Keratinocyte (primary cell): ENCODE measurements at regions not wholly inside any gene's neighbourhood (a gene's known extent, or its start where the extent isn't known, plus 50 kb on each side); places are given as distances from the start of the nearest gene placed in this dataset.

ENCODE experiments used
- CTCF ChIP-seq, 3 experiments: IDR thresholded peaks in 1 of 3; conservative IDR thresholded peaks in 1 of 3; optimal IDR thresholded peaks in 1 of 3; 2 replicates in 2 of 3; 3 replicates in 1 of 3; pipeline versions ENCODE3 to v1.5.1; 2011; ENCODE audit warnings: low read length in 3 of 3, mild to moderate bottlenecking in 3 of 3, moderate library complexity in 2 of 3, control low read depth in 1 of 3, inconsistent platforms in 1 of 3; ENCODE audit not compliant: insufficient read depth in 2 of 3; ENCODE audit errors: extremely low read depth in 1 of 3
- EZH2 ChIP-seq: IDR thresholded peaks from one replicate; pipeline ENCODE4 v1.6.1; 2012; ENCODE audit warnings: inconsistent platforms, mild to moderate bottlenecking, low read length, moderate library complexity

GRCh38 chr12:38507839-38508238 is 191.3 kb downstream of the ALG10B start:
- TF ChIP-seq CTCF (optimal IDR thresholded peaks at IDR 0.05 in 1 of 3, IDR thresholded peaks at IDR 0.05 in 1 of 3, conservative IDR thresholded peaks at IDR 0.05 in 1 of 3; ENCODE audit: extremely low read depth in 1 of 3, insufficient read depth in 2 of 3, low read length in 3 of 3) (no peak), EZH2 (no peak)
